Glomerular visceral epithelial cell (primary cell): ENCODE measurements at regions not wholly inside any gene's neighbourhood (a gene's known extent, or its start where the extent isn't known, plus 50 kb on each side); places are given as distances from the start of the nearest gene placed in this dataset.
"Not testable (repeated sequence)": the region's sequence is repeated elsewhere in the genome, so short reads cannot be mapped to it uniquely, and the experiment has no call there.

Experiments
- DNase-seq: peaks from one replicate; pipeline ENCODE4 v3.0.0-alpha.2; 2016; ENCODE audit errors: extremely low spot score

- DNase-seq = not testable (repeated sequence)
These were observed 447.3 kb downstream of the RSL24D1 start for GRCh38 chr15:54749461-54749860.

GRCh38 chr15:54722342-54722986 lies 474.3 kb downstream of the RSL24D1 start:
- no peak for DNase-seq

DNA sequence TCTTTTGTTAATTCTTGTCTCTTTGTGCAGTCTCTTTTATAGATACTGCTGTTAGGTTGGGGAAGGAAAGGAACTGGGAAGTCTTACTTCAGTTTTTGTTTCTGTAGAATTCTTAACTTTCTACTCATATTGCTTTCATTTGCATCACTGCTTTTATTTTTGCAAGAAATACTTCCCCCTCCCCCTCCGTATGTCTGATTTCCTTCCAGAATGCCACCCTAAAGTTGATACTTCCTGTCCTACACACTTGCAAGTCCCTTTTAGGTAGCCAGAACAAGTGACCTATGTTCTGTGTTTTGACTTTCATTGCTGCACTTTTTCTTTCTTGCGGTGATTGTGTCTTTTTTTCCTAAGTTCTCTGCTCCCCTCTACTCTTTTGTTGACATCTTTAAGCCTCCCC lies 477.4 kb downstream of the RSL24D1 start:
- no peak for DNase-seq

DNA sequence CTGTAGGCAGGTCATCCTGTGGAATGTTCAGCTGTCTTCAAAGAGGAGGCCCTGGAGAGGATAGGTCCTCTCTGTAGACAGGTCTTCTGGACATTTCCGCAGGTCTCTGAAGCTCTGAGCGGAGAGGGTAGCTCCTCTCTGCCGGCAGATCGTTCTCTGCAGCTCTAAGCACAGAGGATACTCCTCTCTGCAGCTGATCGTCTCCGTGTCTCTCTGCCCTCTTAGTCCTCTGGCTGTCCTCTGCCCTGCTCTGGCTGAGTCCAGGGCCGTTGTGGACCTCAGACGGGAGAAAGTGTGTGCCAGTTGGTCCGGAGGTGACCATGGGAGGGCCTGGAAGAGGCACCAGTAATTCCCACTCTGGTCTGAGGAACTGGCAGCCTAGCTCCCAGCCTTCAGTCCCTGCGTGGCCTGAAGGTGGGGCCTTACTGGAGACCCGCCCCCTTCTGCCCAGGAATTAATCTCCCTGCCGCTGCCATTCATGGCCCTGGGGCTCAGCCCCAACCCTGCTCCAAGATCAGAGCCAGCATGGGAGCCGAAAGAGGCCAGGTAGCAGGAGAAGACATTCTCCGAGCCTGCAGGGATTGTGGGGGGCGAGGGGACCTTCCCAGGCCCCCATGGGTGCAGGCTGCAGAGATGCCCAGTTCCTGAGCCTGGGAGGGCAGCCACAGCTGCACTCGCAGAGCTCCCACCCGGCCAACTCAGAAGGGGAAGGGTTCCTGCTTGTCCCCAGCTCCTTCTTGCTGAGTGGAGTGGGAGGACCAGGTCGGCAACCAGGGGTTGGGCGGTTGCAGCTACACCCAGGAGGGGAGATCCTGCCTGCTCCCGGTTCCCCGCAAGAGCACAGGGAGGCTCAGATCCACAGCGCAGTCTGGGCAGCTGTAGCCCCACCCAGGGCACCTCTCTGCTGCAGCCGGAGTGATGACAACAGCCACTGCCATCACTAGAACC lies 488.7 kb downstream of the RSL24D1 start:
- no peak for DNase-seq

- DNase-seq = no peak
These were observed 509.1 kb downstream of the RSL24D1 start for GRCh38 chr15:54687628-54688027.
